ENCODE measurements at regions not wholly inside any gene's neighbourhood (a gene's known extent, or its start where the extent isn't known, plus 50 kb on each side); places are given as distances from the start of the nearest gene placed in this dataset.

DNA sequence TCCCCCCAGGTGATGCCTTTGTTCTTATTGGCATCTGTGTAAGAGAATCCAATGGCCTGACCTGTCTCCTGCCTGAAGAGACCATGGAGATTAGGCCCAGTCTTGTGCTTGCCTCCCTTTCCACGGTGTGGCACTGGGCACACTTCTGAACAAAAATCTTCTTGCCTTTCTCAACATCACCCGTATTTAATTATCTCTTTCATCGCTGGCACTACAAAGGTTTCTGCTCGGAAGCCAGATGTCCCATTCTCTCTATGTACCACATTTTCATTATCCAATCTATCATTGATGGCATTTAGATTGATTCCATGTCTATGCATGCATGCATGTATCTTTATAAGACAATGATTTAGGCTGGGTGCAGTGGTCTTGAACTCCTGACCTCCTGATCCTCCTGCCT, 74.3 kb downstream of the SLC25A15 start:
- no peaks in the 10 kb centered on the region for H3K9me3 ChIP-seq (ENCODE audit: control insufficient read depth, low read length, poor library complexity, severe bottlenecking)
- DNase-seq (no peak), ATAC-seq (no peak)
- Mint-ChIP-seq H3K4me3 (no peak overlapping the region), H3K4me1 (no peaks in the 10 kb centered on the region), H3K36me3 (ENCODE audit: low read depth) (no peaks in the 10 kb centered on the region), H3K27ac (no peak overlapping the region), H3K27me3 (no peaks in the 10 kb centered on the region)

DNA sequence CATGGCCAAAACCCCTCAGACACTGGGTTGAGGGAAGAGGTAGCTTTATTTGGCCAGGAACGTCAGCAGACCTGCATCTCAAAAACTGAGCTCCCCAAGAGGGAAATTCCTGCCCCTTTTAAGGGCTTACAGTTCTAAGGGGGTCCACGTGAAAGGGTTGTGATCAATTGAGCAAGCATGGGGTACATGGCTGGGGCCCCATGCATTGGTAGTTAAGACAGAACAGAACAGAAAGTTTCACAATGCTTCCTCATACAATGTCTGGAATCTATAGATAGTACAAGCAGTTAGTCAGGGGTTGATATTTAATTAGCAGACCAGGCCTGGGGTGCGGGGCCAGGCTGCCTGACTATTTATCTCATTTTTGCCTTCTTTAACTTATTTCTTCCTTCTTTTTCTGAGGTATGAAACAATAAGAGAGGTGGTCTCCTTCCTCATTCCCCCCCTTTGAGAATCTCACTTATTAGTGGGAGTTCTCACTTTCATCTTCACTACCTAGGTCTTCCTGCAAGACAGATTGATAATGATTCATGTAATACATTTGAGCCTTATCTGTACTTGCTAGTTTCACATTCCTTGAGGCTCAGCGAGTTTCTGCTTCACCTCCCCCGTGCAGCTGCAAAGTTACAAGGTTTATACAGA, 84.8 kb downstream of the SLC25A15 start:
- H3K9me3 ChIP-seq (ENCODE audit: control insufficient read depth, low read length, poor library complexity, severe bottlenecking): peaks cover 5% of the 10 kb centered on the region
- no peak for DNase-seq
- Mint-ChIP-seq H3K4me1 (no peaks in the 10 kb centered on the region), H3K27me3 (no peaks in the 10 kb centered on the region), H3K27ac (no peak overlapping the region), H3K36me3 (ENCODE audit: low read depth) (peaks cover 12% of the 10 kb centered on the region), H3K4me3 (peak overlapping the region; percentile 10)
- no peak for ATAC-seq

DNA sequence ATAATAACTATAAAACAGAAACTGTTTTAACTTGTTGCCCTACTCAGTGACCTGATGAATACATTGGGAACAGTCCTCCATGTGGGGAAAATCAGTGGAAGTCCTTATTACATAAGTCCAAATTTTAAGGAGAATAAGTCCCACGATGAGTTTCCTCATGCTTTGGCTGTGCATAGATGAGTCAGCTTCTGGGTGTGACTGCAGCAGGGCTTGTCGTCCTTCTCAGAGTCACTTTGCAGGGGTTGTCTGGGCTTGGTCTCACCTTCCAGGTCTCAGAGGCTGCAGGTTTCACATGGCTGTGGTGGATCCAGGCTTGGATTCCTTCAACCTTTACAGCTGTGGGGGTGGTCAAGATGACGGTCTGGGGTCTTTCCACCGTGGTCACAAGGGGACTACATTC, 85.6 kb downstream of the SLC25A15 start:
- peaks cover 13% of the 10 kb centered on the region for H3K36me3 Mint-ChIP-seq (ENCODE audit: low read depth)
- H3K4me3 Mint-ChIP-seq: no peak overlapping the region

DNA sequence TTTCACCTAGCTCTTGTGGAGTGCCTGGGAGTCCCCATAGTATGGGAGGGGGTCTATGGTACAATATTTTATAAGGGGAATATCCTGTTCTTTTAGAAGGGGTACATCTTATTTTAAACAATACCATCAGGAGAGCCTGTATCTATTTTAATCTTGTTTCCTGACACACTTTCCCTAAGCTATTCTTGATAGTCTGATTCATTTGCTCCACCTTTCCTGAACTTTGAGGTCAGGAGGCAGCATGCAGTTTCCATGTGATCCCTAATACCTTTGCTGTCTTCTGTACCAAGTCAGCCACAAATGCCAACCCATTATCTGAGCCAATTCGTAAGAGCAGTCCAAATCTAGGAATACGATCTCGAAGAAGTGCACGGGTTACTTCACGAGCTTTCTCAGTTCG, 86.2 kb downstream of the SLC25A15 start:
- ATAC-seq (no peak), DNase-seq (no peak)
- H3K9me3 ChIP-seq (ENCODE audit: control insufficient read depth, low read length, poor library complexity, severe bottlenecking): peaks cover 5% of the 10 kb centered on the region
- Mint-ChIP-seq H3K27me3 (no peaks in the 10 kb centered on the region), H3K27ac (no peak overlapping the region), H3K36me3 (ENCODE audit: low read depth) (peaks cover 13% of the 10 kb centered on the region), H3K4me3 (no peak overlapping the region), H3K4me1 (no peaks in the 10 kb centered on the region)

More for the DNA sequence above, 85.6 kb downstream of the SLC25A15 start:
- H3K9me3 ChIP-seq (ENCODE audit: control insufficient read depth, low read length, poor library complexity, severe bottlenecking): peaks cover 5% of the 10 kb centered on the region
- Mint-ChIP-seq H3K27ac (no peak overlapping the region), H3K27me3 (no peaks in the 10 kb centered on the region), H3K4me1 (no peaks in the 10 kb centered on the region)
- DNase-seq (no peak), ATAC-seq (no peak)

DNA sequence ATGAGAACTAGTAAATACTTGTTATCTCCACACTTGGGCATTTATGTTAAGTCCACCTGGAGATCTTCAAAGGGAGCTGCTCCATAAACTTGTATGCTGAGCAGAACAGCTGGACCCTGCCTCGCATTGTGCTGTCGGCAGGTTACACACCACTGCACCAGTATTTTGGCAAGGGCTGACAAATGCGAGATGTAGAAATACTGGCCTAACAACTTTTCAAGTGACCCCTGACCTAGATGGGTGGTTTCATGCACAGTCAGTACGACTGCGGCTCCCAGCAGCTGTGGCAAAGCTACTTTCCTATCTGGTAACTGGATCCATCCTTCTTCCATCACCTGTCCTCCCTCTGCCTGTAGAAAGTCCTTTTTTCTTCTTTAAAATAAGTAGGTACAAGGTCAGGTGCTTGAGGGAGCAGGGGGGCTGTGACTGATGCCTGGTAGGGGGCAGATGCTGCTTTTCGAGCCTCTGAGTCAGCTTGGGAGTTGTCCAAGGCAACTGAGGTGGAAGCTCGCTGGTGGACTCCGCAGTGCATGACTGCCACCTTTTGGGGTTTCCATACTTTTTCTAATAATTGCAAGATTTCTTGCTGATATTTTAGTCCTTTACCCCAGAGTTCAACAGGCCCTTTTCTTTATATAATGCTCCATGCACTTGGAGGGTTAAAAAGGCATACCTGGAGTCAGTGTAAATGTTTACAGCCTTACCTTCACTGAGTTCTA, 86.8 kb downstream of the SLC25A15 start:
- H3K4me3 Mint-ChIP-seq: no peak overlapping the region
- H3K9me3 ChIP-seq (ENCODE audit: control insufficient read depth, low read length, poor library complexity, severe bottlenecking): peaks cover 5% of the 10 kb centered on the region

DNA sequence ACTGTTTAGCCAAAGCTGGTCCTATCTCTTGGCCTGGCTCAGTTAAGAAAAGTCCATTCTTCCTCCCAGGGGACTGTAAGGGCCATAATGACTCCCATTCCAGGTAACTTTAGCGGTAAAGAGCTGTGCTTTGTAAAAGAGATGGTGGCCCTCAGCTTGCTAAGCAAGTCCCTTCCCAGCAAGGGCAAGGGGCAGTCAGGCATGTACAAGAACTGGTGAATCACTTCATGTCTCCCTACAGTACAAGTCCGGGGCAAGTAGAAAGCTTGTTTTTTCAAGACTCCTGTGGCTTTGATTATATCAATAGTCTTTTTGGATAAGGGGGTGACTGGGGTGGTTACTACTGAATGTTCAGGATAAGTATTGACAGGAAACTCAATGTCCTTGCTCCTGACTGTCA, 88.9 kb downstream of the SLC25A15 start:
- no peaks in the 10 kb centered on the region for H3K27me3 Mint-ChIP-seq

More for the DNA sequence above, 86.8 kb downstream of the SLC25A15 start:
- Mint-ChIP-seq H3K36me3 (ENCODE audit: low read depth) (peaks cover 13% of the 10 kb centered on the region), H3K4me1 (no peaks in the 10 kb centered on the region), H3K27me3 (no peaks in the 10 kb centered on the region), H3K27ac (no peak overlapping the region)
- DNase-seq (no peak), ATAC-seq (no peak)

DNA sequence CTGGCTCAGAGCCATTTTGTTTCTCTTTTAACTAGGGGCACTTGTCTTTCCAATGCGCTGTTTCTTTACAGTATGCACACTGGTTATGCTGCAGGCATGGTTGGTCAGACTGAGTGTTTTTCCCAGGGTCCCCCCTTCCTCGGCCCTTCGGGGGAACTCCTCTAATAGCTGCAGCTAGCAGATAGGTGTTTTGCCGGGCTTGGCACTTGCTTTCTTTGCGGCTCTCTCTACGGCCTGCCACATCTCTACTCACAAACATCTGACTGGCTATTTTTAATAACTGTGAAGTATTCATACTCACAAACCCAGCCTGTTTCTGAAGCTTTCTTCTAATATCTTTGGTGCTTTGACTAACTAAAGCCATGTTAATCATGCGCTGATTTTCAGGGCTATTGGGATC, 89.4 kb downstream of the SLC25A15 start:
- H3K4me1 Mint-ChIP-seq: no peaks in the 10 kb centered on the region
- no peak overlapping the region for H3K4me3 Mint-ChIP-seq
- DNase-seq: no peak
- ATAC-seq: no peak
- peaks cover 5% of the 10 kb centered on the region for H3K9me3 ChIP-seq (ENCODE audit: control insufficient read depth, low read length, poor library complexity, severe bottlenecking)
- peaks cover 11% of the 10 kb centered on the region for H3K36me3 Mint-ChIP-seq (ENCODE audit: low read depth)
- H3K27me3 Mint-ChIP-seq: no peaks in the 10 kb centered on the region
- no peak overlapping the region for H3K27ac Mint-ChIP-seq

More for the DNA sequence above, 88.9 kb downstream of the SLC25A15 start:
- ATAC-seq (no peak), DNase-seq (no peak)
- H3K9me3 ChIP-seq (ENCODE audit: control insufficient read depth, low read length, poor library complexity, severe bottlenecking): peaks cover 5% of the 10 kb centered on the region
- H3K4me1 Mint-ChIP-seq: no peaks in the 10 kb centered on the region
- no peak overlapping the region for H3K27ac Mint-ChIP-seq
- H3K4me3 Mint-ChIP-seq: no peak overlapping the region
- peaks cover 13% of the 10 kb centered on the region for H3K36me3 Mint-ChIP-seq (ENCODE audit: low read depth)

All from T-helper 17 cell (primary cell).